ENCODE measurements at regions not wholly inside any gene's neighbourhood (a gene's known extent, or its start where the extent isn't known, plus 50 kb on each side); places are given as distances from the start of the nearest gene placed in this dataset.

DNA sequence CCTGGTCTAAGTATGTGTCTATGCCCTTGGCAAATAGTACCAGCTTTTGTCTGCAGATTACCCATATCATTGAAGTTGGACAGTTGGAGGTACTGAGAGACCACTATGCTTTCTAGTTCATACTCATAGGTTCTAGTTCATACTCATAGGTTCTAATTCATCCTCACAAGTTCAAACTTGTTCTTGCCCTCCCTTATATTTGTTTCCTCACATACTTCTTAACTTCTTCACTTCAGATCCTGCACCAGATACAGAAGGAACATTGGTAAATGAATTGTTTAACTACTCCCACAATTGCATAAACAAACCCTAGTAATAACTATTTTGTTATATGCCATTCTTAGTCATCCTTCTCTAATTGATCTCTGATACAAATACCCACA is 172.2 kb downstream of the SLITRK1 start:
- TF ChIP-seq, protein P1, sequence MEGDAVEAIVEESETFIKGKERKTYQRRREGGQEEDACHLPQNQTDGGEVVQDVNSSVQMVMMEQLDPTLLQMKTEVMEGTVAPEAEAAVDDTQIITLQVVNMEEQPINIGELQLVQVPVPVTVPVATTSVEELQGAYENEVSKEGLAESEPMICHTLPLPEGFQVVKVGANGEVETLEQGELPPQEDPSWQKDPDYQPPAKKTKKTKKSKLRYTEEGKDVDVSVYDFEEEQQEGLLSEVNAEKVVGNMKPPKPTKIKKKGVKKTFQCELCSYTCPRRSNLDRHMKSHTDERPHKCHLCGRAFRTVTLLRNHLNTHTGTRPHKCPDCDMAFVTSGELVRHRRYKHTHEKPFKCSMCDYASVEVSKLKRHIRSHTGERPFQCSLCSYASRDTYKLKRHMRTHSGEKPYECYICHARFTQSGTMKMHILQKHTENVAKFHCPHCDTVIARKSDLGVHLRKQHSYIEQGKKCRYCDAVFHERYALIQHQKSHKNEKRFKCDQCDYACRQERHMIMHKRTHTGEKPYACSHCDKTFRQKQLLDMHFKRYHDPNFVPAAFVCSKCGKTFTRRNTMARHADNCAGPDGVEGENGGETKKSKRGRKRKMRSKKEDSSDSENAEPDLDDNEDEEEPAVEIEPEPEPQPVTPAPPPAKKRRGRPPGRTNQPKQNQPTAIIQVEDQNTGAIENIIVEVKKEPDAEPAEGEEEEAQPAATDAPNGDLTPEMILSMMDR (IDR thresholded peaks at IDR 0.05) = no peak
- TF ChIP-seq POLR2A (IDR thresholded peaks at IDR 0.05; ENCODE audit: low read length) (no peak), EP300 (IDR thresholded peaks at IDR 0.05) (no peak), SMC3 (IDR thresholded peaks at IDR 0.05) (no peak), BHLHE40 (IDR thresholded peaks at IDR 0.05; ENCODE audit: low read depth, low read length) (no peak), HOXA7 (CRISPR knock-in tag; IDR thresholded peaks at IDR 0.05) (no peak), SREBF2 (IDR thresholded peaks at IDR 0.05) (no peak), RCOR1 (IDR thresholded peaks at IDR 0.05; ENCODE audit: low read depth, low read length) (no peak), MAFK (IDR thresholded peaks at IDR 0.05; ENCODE audit: partially characterized antibody) (no peak)
- TF ChIP-seq, protein P2, sequence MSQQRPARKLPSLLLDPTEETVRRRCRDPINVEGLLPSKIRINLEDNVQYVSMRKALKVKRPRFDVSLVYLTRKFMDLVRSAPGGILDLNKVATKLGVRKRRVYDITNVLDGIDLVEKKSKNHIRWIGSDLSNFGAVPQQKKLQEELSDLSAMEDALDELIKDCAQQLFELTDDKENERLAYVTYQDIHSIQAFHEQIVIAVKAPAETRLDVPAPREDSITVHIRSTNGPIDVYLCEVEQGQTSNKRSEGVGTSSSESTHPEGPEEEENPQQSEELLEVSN (IDR thresholded peaks at IDR 0.05; ENCODE audit: borderline replicate concordance, low read depth) = no peak
- TF ChIP-seq, protein P3, sequence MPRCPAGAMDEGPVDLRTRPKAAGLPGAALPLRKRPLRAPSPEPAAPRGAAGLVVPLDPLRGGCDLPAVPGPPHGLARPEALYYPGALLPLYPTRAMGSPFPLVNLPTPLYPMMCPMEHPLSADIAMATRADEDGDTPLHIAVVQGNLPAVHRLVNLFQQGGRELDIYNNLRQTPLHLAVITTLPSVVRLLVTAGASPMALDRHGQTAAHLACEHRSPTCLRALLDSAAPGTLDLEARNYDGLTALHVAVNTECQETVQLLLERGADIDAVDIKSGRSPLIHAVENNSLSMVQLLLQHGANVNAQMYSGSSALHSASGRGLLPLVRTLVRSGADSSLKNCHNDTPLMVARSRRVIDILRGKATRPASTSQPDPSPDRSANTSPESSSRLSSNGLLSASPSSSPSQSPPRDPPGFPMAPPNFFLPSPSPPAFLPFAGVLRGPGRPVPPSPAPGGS (IDR thresholded peaks at IDR 0.05) = no peak
- TF ChIP-seq, protein P4, sequence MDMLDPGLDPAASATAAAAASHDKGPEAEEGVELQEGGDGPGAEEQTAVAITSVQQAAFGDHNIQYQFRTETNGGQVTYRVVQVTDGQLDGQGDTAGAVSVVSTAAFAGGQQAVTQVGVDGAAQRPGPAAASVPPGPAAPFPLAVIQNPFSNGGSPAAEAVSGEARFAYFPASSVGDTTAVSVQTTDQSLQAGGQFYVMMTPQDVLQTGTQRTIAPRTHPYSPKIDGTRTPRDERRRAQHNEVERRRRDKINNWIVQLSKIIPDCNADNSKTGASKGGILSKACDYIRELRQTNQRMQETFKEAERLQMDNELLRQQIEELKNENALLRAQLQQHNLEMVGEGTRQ (IDR thresholded peaks at IDR 0.05) = no peak

Data from A549 (cell line).